PC-9 (cell line): ENCODE measurements at regions not wholly inside any gene's neighbourhood (a gene's known extent, or its start where the extent isn't known, plus 50 kb on each side); places are given as distances from the start of the nearest gene placed in this dataset.

Source experiments
- BruUV-seq: library from RNA; stranded (reverse); fragments of 400-500 nt; replicated peaks from 2 replicates; lab custom pipeline; 2021; lab: Mats Ljungman, UMichigan
- CTCF ChIA-PET: fragments of 300-600 bp; sonication (Branson Sonifier 250); formaldehyde crosslinking; loops from one replicate; lab custom pipeline; 2022; ENCODE audit warnings: antibody characterized with exemption; lab: Charles Lee
- POLR2A ChIA-PET: fragments of 300-600 bp; sonication (Branson Sonifier 250); formaldehyde crosslinking; loops from one replicate; lab custom pipeline; 2022; ENCODE audit warnings: antibody characterized with exemption; ENCODE audit not compliant: unreplicated experiment; lab: Charles Lee
- DNase-seq, 2 experiments: peaks; one replicate each; pipeline versions ENCODE4 v3.0.0 to v3.0.0-alpha.2; 2015 to 2022; ENCODE audit warnings: mixed read lengths in 1 of 2
- H2AFZ ChIP-seq: fragments of 200-600 bp; sonication (generic); 2 replicates; pipeline ENCODE4 v1.8.1; 2017; ENCODE audit warnings: antibody characterized with exemption
- H3F3A ChIP-seq: fragments of 200-600 bp; sonication (generic); 2 replicates; pipeline ENCODE4 v1.8.1; 2017; ENCODE audit warnings: antibody characterized with exemption, mild to moderate bottlenecking, low read depth; ENCODE audit not compliant: insufficient read depth
- H3K27ac ChIP-seq: fragments of 200-600 bp; sonication (generic); 2 replicates; pipeline ENCODE4 v1.6.1; 2016; ENCODE audit warnings: mixed run types
- H3K27me3 ChIP-seq: fragments of 200-600 bp; sonication (generic); 2 replicates; pipeline ENCODE4 v1.6.1; 2016; ENCODE audit warnings: low read depth, mixed run types; ENCODE audit not compliant: insufficient read depth
- H3K36me3 ChIP-seq: fragments of 200-600 bp; sonication (generic); 2 replicates; pipeline ENCODE4 v1.6.1; 2016; ENCODE audit warnings: low read depth, mixed run types
- H3K4me1 ChIP-seq: fragments of 200-600 bp; sonication (generic); replicated peaks from 2 replicates; pipeline ENCODE4 v1.6.1; 2016; ENCODE audit warnings: mixed run types; ENCODE audit not compliant: insufficient read depth
- H3K4me2 ChIP-seq: fragments of 200-600 bp; sonication (generic); 2 replicates; pipeline ENCODE4 v1.6.1; 2017; ENCODE audit warnings: mixed run types
- H3K4me3 ChIP-seq: fragments of 200-600 bp; sonication (generic); 2 replicates; pipeline ENCODE4 v1.6.1; 2016; ENCODE audit warnings: mixed run types
- H3K79me2 ChIP-seq: fragments of 200-600 bp; sonication (generic); 2 replicates; pipeline ENCODE4 v1.6.1; 2017; ENCODE audit warnings: low read depth, mixed run types
- H3K9me2 ChIP-seq: fragments of 200-600 bp; sonication (generic); 2 replicates; pipeline ENCODE4 v1.8.1; 2017; ENCODE audit warnings: mild to moderate bottlenecking; ENCODE audit not compliant: insufficient read depth
- H3K9me3 ChIP-seq: fragments of 200-600 bp; sonication (generic); 2 replicates; pipeline ENCODE4 v1.8.1; 2016; ENCODE audit warnings: low read depth; ENCODE audit not compliant: insufficient read depth
- H4K20me1 ChIP-seq: fragments of 200-600 bp; sonication (generic); 2 replicates; pipeline ENCODE4 v1.8.1; 2017; ENCODE audit not compliant: insufficient read depth
- EZH2 ChIP-seq: fragments of 200-600 bp; sonication (generic); IDR thresholded peaks from 2 replicates; pipeline ENCODE4 v1.8.0; 2017; ENCODE audit warnings: antibody characterized with exemption, low read depth
- intact Hi-C: fragments of 100-400 bp; cut with micrococcal nuclease; formaldehyde crosslinking; loops from one replicate; pipeline ENCODE4 v1.10.0; 2022; ENCODE audit not compliant: unreplicated experiment
- TF ChIP-seq, protein P1 (sequence below): fragments of 200-600 bp; sonication (generic); conservative IDR thresholded peaks from 2 replicates; pipeline ENCODE4 v1.6.1; 2017; ENCODE audit warnings: mixed run types, antibody characterized with exemption, mild to moderate bottlenecking, moderate library complexity

DNA sequence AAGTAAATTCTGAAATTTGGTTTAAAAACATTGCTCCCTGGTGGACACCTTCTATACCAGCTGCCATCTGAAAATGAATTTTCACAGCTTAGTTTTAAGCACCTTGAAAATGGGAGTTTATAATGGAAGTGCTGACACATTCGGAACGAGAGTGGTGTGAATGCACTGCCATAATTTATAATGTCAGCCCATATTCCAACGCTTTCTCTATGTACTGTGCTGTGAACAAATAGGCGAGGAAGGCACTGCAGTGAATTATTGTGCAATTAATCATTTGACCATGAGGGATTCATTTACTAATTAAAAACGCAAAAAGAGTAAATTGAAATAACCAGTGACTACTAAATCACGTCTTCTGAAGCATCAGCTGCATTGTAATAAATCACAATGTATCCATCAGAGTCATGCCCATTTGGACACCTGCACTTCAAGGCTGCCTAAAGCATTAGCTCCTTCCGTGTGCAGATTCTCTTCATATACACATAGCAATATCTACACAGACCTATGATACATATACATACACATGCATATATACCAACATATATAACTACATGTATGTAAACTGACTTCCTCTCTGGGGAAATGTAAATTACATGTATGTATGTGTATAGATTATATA is 699.8 kb downstream of the GALR1 start:
- Histone ChIP-seq H3K27ac (no peak overlapping the region), H3F3A (no peaks in the 10 kb centered on the region), H3K9me3 (no peaks in the 10 kb centered on the region), H3K27me3 (peaks cover 50% of the 10 kb centered on the region), H3K4me3 (no peak overlapping the region), H4K20me1 (no peaks in the 10 kb centered on the region), H3K4me2 (no peak overlapping the region), H3K4me1 (no peaks in the 10 kb centered on the region), H3K79me2 (no peaks in the 10 kb centered on the region), H3K36me3 (no peaks in the 10 kb centered on the region), H2AFZ (no peak overlapping the region), H3K9me2 (no peaks in the 10 kb centered on the region)
- TF ChIP-seq EZH2 = no peak
- TF ChIP-seq, protein P1, sequence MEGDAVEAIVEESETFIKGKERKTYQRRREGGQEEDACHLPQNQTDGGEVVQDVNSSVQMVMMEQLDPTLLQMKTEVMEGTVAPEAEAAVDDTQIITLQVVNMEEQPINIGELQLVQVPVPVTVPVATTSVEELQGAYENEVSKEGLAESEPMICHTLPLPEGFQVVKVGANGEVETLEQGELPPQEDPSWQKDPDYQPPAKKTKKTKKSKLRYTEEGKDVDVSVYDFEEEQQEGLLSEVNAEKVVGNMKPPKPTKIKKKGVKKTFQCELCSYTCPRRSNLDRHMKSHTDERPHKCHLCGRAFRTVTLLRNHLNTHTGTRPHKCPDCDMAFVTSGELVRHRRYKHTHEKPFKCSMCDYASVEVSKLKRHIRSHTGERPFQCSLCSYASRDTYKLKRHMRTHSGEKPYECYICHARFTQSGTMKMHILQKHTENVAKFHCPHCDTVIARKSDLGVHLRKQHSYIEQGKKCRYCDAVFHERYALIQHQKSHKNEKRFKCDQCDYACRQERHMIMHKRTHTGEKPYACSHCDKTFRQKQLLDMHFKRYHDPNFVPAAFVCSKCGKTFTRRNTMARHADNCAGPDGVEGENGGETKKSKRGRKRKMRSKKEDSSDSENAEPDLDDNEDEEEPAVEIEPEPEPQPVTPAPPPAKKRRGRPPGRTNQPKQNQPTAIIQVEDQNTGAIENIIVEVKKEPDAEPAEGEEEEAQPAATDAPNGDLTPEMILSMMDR = no peak
- intact Hi-C loops = no loop called here
- POLR2A ChIA-PET = no interaction called here
- no TSS peak for BruUV-seq
- no peak for DNase-seq
- CTCF ChIA-PET = no interaction called here

GRCh38 chr18:77959248-77959647 is 709.6 kb downstream of the GALR1 start:
- Histone ChIP-seq H3K4me1 (no peaks in the 10 kb centered on the region), H3K4me3 (no peak overlapping the region), H3K4me2 (no peak overlapping the region), H3K9me2 (no peaks in the 10 kb centered on the region), H4K20me1 (no peaks in the 10 kb centered on the region), H3K79me2 (no peaks in the 10 kb centered on the region), H3K27me3 (peaks cover 12% of the 10 kb centered on the region; the same call in 1 of the 2 replicates), H3K27ac (no peak overlapping the region), H2AFZ (no peak overlapping the region), H3K9me3 (no peaks in the 10 kb centered on the region), H3F3A (no peaks in the 10 kb centered on the region), H3K36me3 (no peaks in the 10 kb centered on the region)
- no TSS peak for BruUV-seq
- TF ChIP-seq, protein P1 = no peak
- no peak for TF ChIP-seq EZH2
- ChIA-PET CTCF (no interaction called here), POLR2A (no interaction called here)
- no peak for DNase-seq
- intact Hi-C loops = no loop called here

GRCh38 chr18:77960791-77961410 is 711.3 kb downstream of the GALR1 start:
- Histone ChIP-seq H3K27me3 (peaks cover 12% of the 10 kb centered on the region; the same call in 1 of the 2 replicates), H3K79me2 (no peaks in the 10 kb centered on the region), H3K9me3 (no peaks in the 10 kb centered on the region), H3F3A (no peaks in the 10 kb centered on the region), H3K4me1 (no peaks in the 10 kb centered on the region), H3K36me3 (no peaks in the 10 kb centered on the region), H3K4me3 (no peak overlapping the region), H2AFZ (no peak overlapping the region), H3K27ac (no peak overlapping the region), H3K9me2 (no peaks in the 10 kb centered on the region), H4K20me1 (no peaks in the 10 kb centered on the region), H3K4me2 (no peak overlapping the region)
- intact Hi-C loops = no loop called here
- TF ChIP-seq EZH2 = no peak
- TF ChIP-seq, protein P1 = no peak
- BruUV-seq = no TSS peak
- no peak for DNase-seq
- CTCF ChIA-PET = no interaction called here
- POLR2A ChIA-PET = no interaction called here
